ENCODE measurements at regions not wholly inside any gene's neighbourhood (a gene's known extent, or its start where the extent isn't known, plus 50 kb on each side); places are given as distances from the start of the nearest gene placed in this dataset.
"Not testable (repeated sequence)": the region's sequence is repeated elsewhere in the genome, so short reads cannot be mapped to it uniquely, and the experiment has no call there.

- Histone ChIP-seq H3K27me3 (ENCODE audit: insufficient read depth, low read length) (no peaks in the 10 kb centered on the region), H3K36me3 (ENCODE audit: insufficient read depth, low read length) (no peaks in the 10 kb centered on the region), H3K4me1 (ENCODE audit: insufficient read depth, low read length) (no peaks in the 10 kb centered on the region), H3K4me3 (ENCODE audit: low read length) (no peak overlapping the region), H2AFZ (ENCODE audit: low read depth, low read length) (no peak overlapping the region), H3K9me3 (ENCODE audit: low read length) (no peaks in the 10 kb centered on the region)
Observed at GRCh38 chr2:20113004-20113796, 61.8 kb upstream of the LAPTM4A start.

- H2AFZ ChIP-seq (ENCODE audit: low read depth, low read length); H3K9me3 ChIP-seq (ENCODE audit: low read length); H3K27me3 ChIP-seq (ENCODE audit: insufficient read depth, low read length); H3K4me3 ChIP-seq (ENCODE audit: low read length); H3K4me1 ChIP-seq (ENCODE audit: insufficient read depth, low read length); H3K36me3 ChIP-seq (ENCODE audit: insufficient read depth, low read length): not testable (repeated sequence)
Observed at GRCh38 chr2:20112361-20112760, 60.9 kb upstream of the LAPTM4A start.

GRCh38 chr2:20111311-20112131, 60.1 kb upstream of the LAPTM4A start:
- H3K4me3 ChIP-seq (ENCODE audit: low read length), result no peak overlapping the region
- H2AFZ ChIP-seq (ENCODE audit: low read depth, low read length), result no peak overlapping the region
- no peaks in the 10 kb centered on the region for H3K9me3 ChIP-seq (ENCODE audit: low read length)
- H3K27me3 ChIP-seq (ENCODE audit: insufficient read depth, low read length), result no peaks in the 10 kb centered on the region
- no peaks in the 10 kb centered on the region for H3K36me3 ChIP-seq (ENCODE audit: insufficient read depth, low read length)
- H3K4me1 ChIP-seq (ENCODE audit: insufficient read depth, low read length), result no peaks in the 10 kb centered on the region

- Histone ChIP-seq H3K4me1 (ENCODE audit: insufficient read depth, low read length) (no peaks in the 10 kb centered on the region), H2AFZ (ENCODE audit: low read depth, low read length) (no peak overlapping the region), H3K36me3 (ENCODE audit: insufficient read depth, low read length) (no peaks in the 10 kb centered on the region), H3K4me3 (ENCODE audit: low read length) (no peak overlapping the region), H3K27me3 (ENCODE audit: insufficient read depth, low read length) (no peaks in the 10 kb centered on the region), H3K9me3 (ENCODE audit: low read length) (no peaks in the 10 kb centered on the region)
Observed at GRCh38 chr2:20110876-20111275, 59.4 kb upstream of the LAPTM4A start.

GRCh38 chr2:20110383-20110782, 59.0 kb upstream of the LAPTM4A start:
- Histone ChIP-seq H3K27me3 (ENCODE audit: insufficient read depth, low read length) (no peaks in the 10 kb centered on the region), H3K36me3 (ENCODE audit: insufficient read depth, low read length) (no peaks in the 10 kb centered on the region), H3K4me1 (ENCODE audit: insufficient read depth, low read length) (no peaks in the 10 kb centered on the region), H3K4me3 (ENCODE audit: low read length) (no peak overlapping the region), H2AFZ (ENCODE audit: low read depth, low read length) (no peak overlapping the region), H3K9me3 (ENCODE audit: low read length) (peaks cover 2% of the 10 kb centered on the region)

GRCh38 chr2:20108655-20109396, 57.4 kb upstream of the LAPTM4A start:
- Histone ChIP-seq H2AFZ (ENCODE audit: low read depth, low read length) (no peak overlapping the region), H3K36me3 (ENCODE audit: insufficient read depth, low read length) (no peaks in the 10 kb centered on the region), H3K4me3 (ENCODE audit: low read length) (no peak overlapping the region), H3K27me3 (ENCODE audit: insufficient read depth, low read length) (no peaks in the 10 kb centered on the region), H3K4me1 (ENCODE audit: insufficient read depth, low read length) (no peaks in the 10 kb centered on the region), H3K9me3 (ENCODE audit: low read length) (peaks cover 2% of the 10 kb centered on the region)

GRCh38 chr2:20107776-20108175, 56.3 kb upstream of the LAPTM4A start:
- Histone ChIP-seq H3K36me3 (ENCODE audit: insufficient read depth, low read length) (no peaks in the 10 kb centered on the region), H3K4me3 (ENCODE audit: low read length) (no peak overlapping the region)

GRCh38 chr2:20107352-20107751, 55.9 kb upstream of the LAPTM4A start:
- Histone ChIP-seq H3K36me3 (ENCODE audit: insufficient read depth, low read length) (no peaks in the 10 kb centered on the region), H2AFZ (ENCODE audit: low read depth, low read length) (no peak overlapping the region), H3K9me3 (ENCODE audit: low read length) (peaks cover 2% of the 10 kb centered on the region), H3K27me3 (ENCODE audit: insufficient read depth, low read length) (no peaks in the 10 kb centered on the region), H3K4me1 (ENCODE audit: insufficient read depth, low read length) (no peaks in the 10 kb centered on the region), H3K4me3 (ENCODE audit: low read length) (no peak overlapping the region)

More at GRCh38 chr2:20107776-20108175, 56.3 kb upstream of the LAPTM4A start:
- no peaks in the 10 kb centered on the region for H3K4me1 ChIP-seq (ENCODE audit: insufficient read depth, low read length)
- H3K27me3 ChIP-seq (ENCODE audit: insufficient read depth, low read length), result no peaks in the 10 kb centered on the region
- peaks cover 2% of the 10 kb centered on the region for H3K9me3 ChIP-seq (ENCODE audit: low read length)
- H2AFZ ChIP-seq (ENCODE audit: low read depth, low read length), result no peak overlapping the region

- H3K4me3 ChIP-seq (ENCODE audit: low read length), result no peak overlapping the region
- H3K9me3 ChIP-seq (ENCODE audit: low read length), result peaks cover 2% of the 10 kb centered on the region
- no peaks in the 10 kb centered on the region for H3K27me3 ChIP-seq (ENCODE audit: insufficient read depth, low read length)
- H3K36me3 ChIP-seq (ENCODE audit: insufficient read depth, low read length), result no peaks in the 10 kb centered on the region
- no peaks in the 10 kb centered on the region for H3K4me1 ChIP-seq (ENCODE audit: insufficient read depth, low read length)
- H2AFZ ChIP-seq (ENCODE audit: low read depth, low read length), result no peak overlapping the region
Observed at GRCh38 chr2:20106746-20107145, 55.3 kb upstream of the LAPTM4A start.

GRCh38 chr2:20104900-20105545, 53.6 kb upstream of the LAPTM4A start:
- Histone ChIP-seq H3K4me1 (ENCODE audit: insufficient read depth, low read length) (no peaks in the 10 kb centered on the region), H3K36me3 (ENCODE audit: insufficient read depth, low read length) (no peaks in the 10 kb centered on the region), H3K4me3 (ENCODE audit: low read length) (no peak overlapping the region), H3K9me3 (ENCODE audit: low read length) (peaks cover 2% of the 10 kb centered on the region), H3K27me3 (ENCODE audit: insufficient read depth, low read length) (no peaks in the 10 kb centered on the region), H2AFZ (ENCODE audit: low read depth, low read length) (no peak overlapping the region)

- no peaks in the 10 kb centered on the region for H3K4me1 ChIP-seq (ENCODE audit: insufficient read depth, low read length)
- H3K9me3 ChIP-seq (ENCODE audit: low read length), result peaks cover 2% of the 10 kb centered on the region
- H3K4me3 ChIP-seq (ENCODE audit: low read length), result no peak overlapping the region
Observed at GRCh38 chr2:20103530-20103929, 52.1 kb upstream of the LAPTM4A start.

More at GRCh38 chr2:20103530-20103929, 52.1 kb upstream of the LAPTM4A start:
- no peak overlapping the region for H2AFZ ChIP-seq (ENCODE audit: low read depth, low read length)
- H3K36me3 ChIP-seq (ENCODE audit: insufficient read depth, low read length), result no peaks in the 10 kb centered on the region
- H3K27me3 ChIP-seq (ENCODE audit: insufficient read depth, low read length), result no peaks in the 10 kb centered on the region

Data from neuron (in vitro differentiated cells).